ENCODE measurements at regions not wholly inside any gene's neighbourhood (a gene's known extent, or its start where the extent isn't known, plus 50 kb on each side); places are given as distances from the start of the nearest gene placed in this dataset.

DNA sequence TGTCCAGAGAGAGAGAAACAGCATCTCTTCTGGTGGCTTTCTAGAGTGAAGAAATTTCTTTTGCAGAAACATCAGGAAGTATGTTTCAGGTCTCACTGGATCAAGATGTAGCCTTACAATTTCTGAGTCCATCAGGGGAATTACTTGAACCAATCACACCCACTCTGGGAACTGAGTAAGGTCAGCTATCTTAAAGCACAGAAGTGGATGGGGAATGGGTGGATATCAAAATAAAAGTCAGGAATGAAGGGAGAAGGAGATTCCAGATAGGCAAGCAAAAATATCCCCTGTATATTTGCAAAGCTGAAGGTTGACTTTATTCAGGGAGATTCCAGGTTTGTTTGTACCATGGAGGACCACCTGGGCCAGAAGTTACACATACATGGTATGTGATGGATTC is 188.0 kb downstream of the CYRIA start:
- TF ChIP-seq, protein P1, sequence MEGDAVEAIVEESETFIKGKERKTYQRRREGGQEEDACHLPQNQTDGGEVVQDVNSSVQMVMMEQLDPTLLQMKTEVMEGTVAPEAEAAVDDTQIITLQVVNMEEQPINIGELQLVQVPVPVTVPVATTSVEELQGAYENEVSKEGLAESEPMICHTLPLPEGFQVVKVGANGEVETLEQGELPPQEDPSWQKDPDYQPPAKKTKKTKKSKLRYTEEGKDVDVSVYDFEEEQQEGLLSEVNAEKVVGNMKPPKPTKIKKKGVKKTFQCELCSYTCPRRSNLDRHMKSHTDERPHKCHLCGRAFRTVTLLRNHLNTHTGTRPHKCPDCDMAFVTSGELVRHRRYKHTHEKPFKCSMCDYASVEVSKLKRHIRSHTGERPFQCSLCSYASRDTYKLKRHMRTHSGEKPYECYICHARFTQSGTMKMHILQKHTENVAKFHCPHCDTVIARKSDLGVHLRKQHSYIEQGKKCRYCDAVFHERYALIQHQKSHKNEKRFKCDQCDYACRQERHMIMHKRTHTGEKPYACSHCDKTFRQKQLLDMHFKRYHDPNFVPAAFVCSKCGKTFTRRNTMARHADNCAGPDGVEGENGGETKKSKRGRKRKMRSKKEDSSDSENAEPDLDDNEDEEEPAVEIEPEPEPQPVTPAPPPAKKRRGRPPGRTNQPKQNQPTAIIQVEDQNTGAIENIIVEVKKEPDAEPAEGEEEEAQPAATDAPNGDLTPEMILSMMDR (IDR thresholded peaks at IDR 0.05; ENCODE audit: low read depth, low read length) = no peak
- H3K4me3 ChIP-seq (ENCODE audit: low read depth, low read length) = no peak overlapping the region

DNA sequence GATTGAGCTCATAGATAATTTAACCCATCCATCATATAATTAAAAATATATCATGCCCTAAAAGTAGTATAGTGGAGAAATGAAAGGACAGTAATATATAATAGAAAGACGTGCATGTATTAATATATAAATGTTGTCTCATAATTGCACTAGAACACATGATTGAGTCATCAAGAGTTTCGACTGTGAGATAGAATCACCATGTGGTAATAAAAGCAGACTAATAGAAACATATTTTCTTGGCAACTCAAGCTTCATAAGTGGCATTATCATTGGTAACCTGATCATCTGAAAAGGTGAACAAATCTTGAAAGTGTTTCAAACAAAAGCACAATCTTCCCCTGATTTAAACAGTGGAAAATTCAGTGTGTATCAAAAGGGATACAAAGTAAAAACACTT is 188.8 kb downstream of the CYRIA start:
- TF ChIP-seq, protein P1 (IDR thresholded peaks at IDR 0.05; ENCODE audit: low read depth, low read length) = no peak

DNA sequence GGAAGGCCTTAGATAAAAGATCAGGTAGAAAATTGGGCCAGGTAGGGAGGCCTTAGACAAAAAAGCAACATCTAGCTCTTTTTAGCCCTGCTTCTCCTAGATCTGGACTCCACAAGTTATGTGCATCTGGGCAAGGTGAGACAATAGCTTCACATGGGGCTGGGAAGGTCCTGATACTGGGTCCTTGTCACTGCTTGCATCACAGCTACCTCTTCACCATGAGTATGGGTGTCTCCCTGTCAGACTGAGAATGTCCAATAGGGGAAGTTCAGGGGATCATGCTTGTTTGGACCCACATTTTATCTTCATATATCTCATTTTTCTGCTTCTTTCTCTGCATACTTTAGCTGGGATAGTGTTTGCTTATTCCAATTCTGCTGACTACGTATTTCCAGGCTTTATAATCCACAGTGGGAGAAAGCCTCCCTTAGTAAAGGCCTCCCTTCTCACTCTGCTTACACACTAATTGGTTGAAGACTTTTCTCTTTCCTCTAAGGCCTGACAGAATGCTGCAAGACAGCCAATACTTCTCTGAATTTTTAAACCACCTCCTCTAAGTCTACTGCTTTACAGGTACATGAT is 189.6 kb downstream of the CYRIA start:
- TF ChIP-seq, protein P1 (IDR thresholded peaks at IDR 0.05; ENCODE audit: low read depth, low read length) = no peak
- no peak overlapping the region for H3K4me3 ChIP-seq (ENCODE audit: low read depth, low read length)

More for the DNA sequence above, 188.8 kb downstream of the CYRIA start:
- no peak overlapping the region for H3K4me3 ChIP-seq (ENCODE audit: low read depth, low read length)

DNA sequence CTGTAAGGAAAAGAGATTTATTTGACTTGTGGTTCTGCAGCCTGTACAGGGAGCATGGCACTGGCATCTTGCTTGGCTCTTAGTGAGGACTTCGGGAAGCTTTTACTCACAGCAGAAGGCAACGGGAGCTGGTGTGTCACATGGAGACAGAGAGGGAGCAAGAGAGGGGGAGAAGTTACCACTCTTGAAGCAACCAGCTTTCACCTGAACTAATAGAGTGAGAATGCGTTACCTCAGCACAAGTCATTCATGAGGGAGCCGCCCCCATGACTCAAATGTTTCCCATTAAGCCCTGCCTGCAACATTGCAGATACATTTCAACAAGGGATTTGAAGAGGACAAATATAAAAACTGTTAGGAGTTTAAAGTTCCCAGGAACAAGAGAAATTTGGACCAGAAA is 190.0 kb downstream of the CYRIA start:
- TF ChIP-seq, protein P1 (IDR thresholded peaks at IDR 0.05; ENCODE audit: low read depth, low read length) = no peak
- no peak overlapping the region for H3K4me3 ChIP-seq (ENCODE audit: low read depth, low read length)

DNA sequence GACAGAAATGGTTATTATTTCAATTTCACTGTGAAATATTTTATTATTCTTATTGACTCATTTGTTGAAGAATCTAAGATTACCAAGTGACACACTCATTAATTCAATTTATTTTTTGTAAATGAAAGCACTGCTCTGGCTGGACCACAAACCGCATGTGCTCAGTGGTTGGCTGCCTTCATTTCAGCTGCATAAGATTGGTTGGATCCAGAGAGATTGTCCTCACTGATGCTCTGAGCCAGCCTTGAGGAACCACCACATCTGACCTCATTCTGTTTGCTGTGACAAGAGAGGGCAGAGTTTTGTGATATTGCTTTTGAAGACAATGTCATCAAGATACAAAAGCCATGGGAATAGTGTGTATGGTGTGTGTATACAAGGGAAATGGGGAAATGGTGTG is 192.1 kb downstream of the CYRIA start:
- no peak overlapping the region for H3K4me3 ChIP-seq (ENCODE audit: low read depth, low read length)
- TF ChIP-seq, protein P1 (IDR thresholded peaks at IDR 0.05; ENCODE audit: low read depth, low read length) = no peak

DNA sequence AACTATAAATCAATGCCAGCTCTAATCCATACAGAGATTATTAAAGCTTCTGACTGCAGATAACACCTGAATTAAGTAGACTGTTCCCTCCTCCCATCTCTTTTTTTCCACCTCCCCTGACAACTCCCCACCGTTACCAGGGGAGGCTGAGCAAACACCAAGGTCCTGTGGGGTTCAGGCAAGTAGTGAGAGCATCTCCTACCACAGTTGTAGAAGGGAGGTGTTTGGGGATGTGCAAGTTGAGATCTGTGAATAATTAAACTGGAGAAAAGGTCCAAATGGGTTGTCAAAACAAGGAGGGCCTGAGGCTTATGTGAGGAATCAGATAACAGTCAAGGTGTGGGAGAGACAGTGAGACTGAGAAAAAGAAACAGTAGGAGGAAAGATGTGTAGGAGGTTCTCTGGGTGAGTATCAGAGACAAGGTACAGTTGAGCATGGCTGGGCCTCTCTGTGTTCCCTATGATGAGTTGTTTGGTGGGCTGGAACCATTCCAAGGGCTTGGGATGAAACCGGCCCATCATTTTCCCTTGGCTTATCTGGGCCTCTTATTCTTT is 194.6 kb downstream of the CYRIA start:
- TF ChIP-seq, protein P1 (IDR thresholded peaks at IDR 0.05; ENCODE audit: low read depth, low read length) = no peak
- no peak overlapping the region for H3K4me3 ChIP-seq (ENCODE audit: low read depth, low read length)

DNA sequence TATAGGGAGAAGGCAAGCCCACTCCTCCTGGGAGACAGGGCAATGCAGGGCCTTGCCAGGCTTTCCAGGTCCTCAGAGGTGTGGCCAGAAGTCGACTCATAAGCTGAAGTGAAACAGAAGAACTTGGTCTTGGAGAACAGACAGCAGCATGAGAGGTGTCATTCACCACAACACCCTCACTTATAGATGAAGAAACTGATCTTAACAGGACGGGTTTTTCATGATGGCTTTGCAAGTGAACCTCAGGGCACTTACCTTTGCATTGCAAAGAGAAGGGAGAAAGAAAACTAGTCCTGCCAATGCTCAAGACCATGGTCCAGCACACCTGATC is 198.8 kb downstream of the CYRIA start:
- TF ChIP-seq, protein P1 (IDR thresholded peaks at IDR 0.05; ENCODE audit: low read depth, low read length) = no peak
- no peak overlapping the region for H3K4me3 ChIP-seq (ENCODE audit: low read depth, low read length)
